Calu3 (cell line): ENCODE measurements at regions not wholly inside any gene's neighbourhood (a gene's known extent, or its start where the extent isn't known, plus 50 kb on each side); places are given as distances from the start of the nearest gene placed in this dataset.
"Not testable (repeated sequence)": the region's sequence is repeated elsewhere in the genome, so short reads cannot be mapped to it uniquely, and the experiment has no call there.

Experiments used
- BruUV-seq: library from RNA; stranded (reverse); fragments of 400-500 nt; replicated peaks from 2 replicates; lab custom pipeline; 2021; lab: Mats Ljungman, UMichigan
- CTCF ChIA-PET: fragments of 300-600 bp; sonication (Branson Sonifier 250); formaldehyde crosslinking; loops from one replicate; lab custom pipeline; 2022; ENCODE audit warnings: antibody characterized with exemption; lab: Charles Lee
- DNase-seq: peaks from one replicate; pipeline ENCODE4 v3.0.0; 2022
- H3K27ac Mint-ChIP-seq: one replicate; pipeline ENCODE4 v1.8.0; 2022; ENCODE audit warnings: mixed read lengths; ENCODE audit not compliant: unreplicated experiment
- H3K27me3 Mint-ChIP-seq: one replicate; pipeline ENCODE4 v1.8.0; 2022; ENCODE audit warnings: mixed read lengths; ENCODE audit not compliant: unreplicated experiment
- H3K36me3 Mint-ChIP-seq: one replicate; pipeline ENCODE4 v1.8.0; 2022; ENCODE audit warnings: mild to moderate bottlenecking, moderate library complexity, mixed read lengths; ENCODE audit not compliant: insufficient read depth, unreplicated experiment
- H3K4me1 Mint-ChIP-seq: one replicate; pipeline ENCODE4 v1.8.0; 2022; ENCODE audit warnings: mild to moderate bottlenecking, low read depth, mixed read lengths; ENCODE audit not compliant: unreplicated experiment
- H3K4me3 Mint-ChIP-seq: one replicate; pipeline ENCODE4 v1.8.0; 2022; ENCODE audit warnings: mild to moderate bottlenecking, low read depth, moderate library complexity, mixed read lengths; ENCODE audit not compliant: unreplicated experiment
- H3K9me3 Mint-ChIP-seq: one replicate; pipeline ENCODE4 v1.8.0; 2022; ENCODE audit warnings: low read depth, mixed read lengths; ENCODE audit not compliant: unreplicated experiment
- intact Hi-C: fragments of 100-400 bp; cut with micrococcal nuclease; formaldehyde crosslinking; loops from one replicate; pipeline ENCODE4 v1.10.0; 2022; ENCODE audit not compliant: unreplicated experiment
- TF ChIP-seq, protein P1 (sequence below): fragments of 200-600 bp; IDR thresholded peaks from one replicate; pipeline ENCODE4 v1.8.0; 2022; ENCODE audit warnings: antibody characterized with exemption; ENCODE audit not compliant: unreplicated experiment

DNA sequence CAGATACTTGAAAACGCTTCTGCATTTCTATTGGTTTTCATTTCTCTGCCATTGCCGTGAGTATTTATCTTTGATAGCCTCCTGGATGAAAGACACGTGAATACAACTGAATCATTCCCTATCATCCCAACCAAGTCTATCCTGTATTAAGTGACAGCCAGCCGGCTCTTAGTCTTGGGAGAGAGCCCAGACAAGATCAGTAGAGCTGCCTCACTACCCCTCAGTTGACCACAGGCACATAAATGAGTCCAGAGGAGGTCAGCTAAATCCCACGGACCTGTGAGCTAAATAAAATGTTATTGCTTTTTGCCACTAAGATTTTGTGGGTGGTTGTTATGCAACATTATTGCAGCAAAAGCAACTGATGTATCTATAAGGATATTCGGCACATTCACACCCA is 639.0 kb upstream of the ACO1 start:
- no peak overlapping the region for H3K4me3 Mint-ChIP-seq
- CTCF ChIA-PET = no interaction called here

GRCh38 chr9:31745886-31746285 is 638.6 kb upstream of the ACO1 start:
- TF ChIP-seq, protein P1, sequence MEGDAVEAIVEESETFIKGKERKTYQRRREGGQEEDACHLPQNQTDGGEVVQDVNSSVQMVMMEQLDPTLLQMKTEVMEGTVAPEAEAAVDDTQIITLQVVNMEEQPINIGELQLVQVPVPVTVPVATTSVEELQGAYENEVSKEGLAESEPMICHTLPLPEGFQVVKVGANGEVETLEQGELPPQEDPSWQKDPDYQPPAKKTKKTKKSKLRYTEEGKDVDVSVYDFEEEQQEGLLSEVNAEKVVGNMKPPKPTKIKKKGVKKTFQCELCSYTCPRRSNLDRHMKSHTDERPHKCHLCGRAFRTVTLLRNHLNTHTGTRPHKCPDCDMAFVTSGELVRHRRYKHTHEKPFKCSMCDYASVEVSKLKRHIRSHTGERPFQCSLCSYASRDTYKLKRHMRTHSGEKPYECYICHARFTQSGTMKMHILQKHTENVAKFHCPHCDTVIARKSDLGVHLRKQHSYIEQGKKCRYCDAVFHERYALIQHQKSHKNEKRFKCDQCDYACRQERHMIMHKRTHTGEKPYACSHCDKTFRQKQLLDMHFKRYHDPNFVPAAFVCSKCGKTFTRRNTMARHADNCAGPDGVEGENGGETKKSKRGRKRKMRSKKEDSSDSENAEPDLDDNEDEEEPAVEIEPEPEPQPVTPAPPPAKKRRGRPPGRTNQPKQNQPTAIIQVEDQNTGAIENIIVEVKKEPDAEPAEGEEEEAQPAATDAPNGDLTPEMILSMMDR = no peak

More for the DNA sequence above, 639.0 kb upstream of the ACO1 start:
- H3K9me3 Mint-ChIP-seq = no peaks in the 10 kb centered on the region
- no peaks in the 10 kb centered on the region for H3K36me3 Mint-ChIP-seq
- H3K27ac Mint-ChIP-seq = no peak overlapping the region
- TF ChIP-seq, protein P1 = no peak
- intact Hi-C loops = no loop called here
- no peaks in the 10 kb centered on the region for H3K4me1 Mint-ChIP-seq
- no TSS peak for BruUV-seq
- DNase-seq = no peak
- H3K27me3 Mint-ChIP-seq = no peaks in the 10 kb centered on the region

DNA sequence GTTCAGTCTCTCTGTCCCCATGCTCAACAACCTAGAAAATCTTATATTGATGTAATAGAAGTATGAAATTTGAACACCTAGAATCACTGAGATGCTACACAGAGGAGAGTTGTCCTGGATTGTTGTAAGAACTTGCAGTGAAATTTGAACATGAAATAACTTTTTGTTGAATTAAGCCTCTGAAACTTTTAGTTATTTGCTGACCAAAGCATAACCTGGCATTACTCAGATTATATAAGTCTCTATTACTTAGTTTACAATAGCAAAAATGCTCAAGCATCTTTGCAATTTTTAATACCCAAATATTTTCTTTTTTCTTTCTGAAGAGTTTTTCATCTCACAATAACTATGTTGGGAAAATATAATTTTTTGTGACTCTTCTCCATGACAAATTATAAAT is 630.7 kb upstream of the ACO1 start:
- BruUV-seq = no TSS peak
- Mint-ChIP-seq H3K4me3 (no peak overlapping the region), H3K9me3 (no peaks in the 10 kb centered on the region), H3K36me3 (no peaks in the 10 kb centered on the region), H3K4me1 (no peaks in the 10 kb centered on the region), H3K27me3 (no peaks in the 10 kb centered on the region), H3K27ac (no peak overlapping the region)
- TF ChIP-seq, protein P1 = no peak
- no peak for DNase-seq
- CTCF ChIA-PET = no interaction called here
- intact Hi-C loops = no loop called here

More at GRCh38 chr9:31745886-31746285, 638.6 kb upstream of the ACO1 start:
- H3K36me3 Mint-ChIP-seq = no peaks in the 10 kb centered on the region
- no peak overlapping the region for H3K4me3 Mint-ChIP-seq
- no TSS peak for BruUV-seq
- intact Hi-C loops = no loop called here
- no peak overlapping the region for H3K27ac Mint-ChIP-seq
- no peaks in the 10 kb centered on the region for H3K27me3 Mint-ChIP-seq
- no peaks in the 10 kb centered on the region for H3K9me3 Mint-ChIP-seq
- DNase-seq = no peak
- no peaks in the 10 kb centered on the region for H3K4me1 Mint-ChIP-seq
- CTCF ChIA-PET = no interaction called here

- no TSS peak for BruUV-seq
- Mint-ChIP-seq H3K27me3 (no peaks in the 10 kb centered on the region), H3K4me1 (no peaks in the 10 kb centered on the region), H3K9me3 (no peaks in the 10 kb centered on the region), H3K36me3 (no peaks in the 10 kb centered on the region), H3K27ac (no peak overlapping the region), H3K4me3 (no peak overlapping the region)
- no peak for DNase-seq
- intact Hi-C loops = no loop called here
- TF ChIP-seq, protein P1 = no peak
- CTCF ChIA-PET = no interaction called here
Observed at GRCh38 chr9:31759703-31760102, 624.7 kb upstream of the ACO1 start.

DNA sequence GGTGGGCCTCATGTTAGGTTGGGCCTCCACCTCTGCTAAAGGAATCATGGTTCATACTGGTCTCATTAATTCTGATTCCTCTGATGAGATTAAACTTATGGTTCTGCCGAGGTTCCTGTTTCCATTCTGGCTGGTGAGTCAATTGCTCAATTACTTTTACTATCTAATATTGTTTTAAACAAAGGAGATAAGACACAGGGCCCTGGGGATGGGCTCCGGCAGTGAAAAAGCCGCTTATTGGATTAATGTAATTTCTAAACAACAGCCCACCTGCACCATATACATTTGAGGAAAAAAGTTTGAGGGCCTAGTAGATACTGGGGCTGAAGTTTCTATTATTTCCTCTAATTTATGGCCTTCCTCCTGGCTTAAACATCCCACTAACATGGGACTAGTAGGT is 610.4 kb upstream of the ACO1 start:
- H3K27ac Mint-ChIP-seq, BruUV-seq, H3K27me3 Mint-ChIP-seq, intact Hi-C loops, DNase-seq, CTCF ChIA-PET, H3K4me3 Mint-ChIP-seq, H3K9me3 Mint-ChIP-seq, H3K36me3 Mint-ChIP-seq, H3K4me1 Mint-ChIP-seq: not testable (repeated sequence)
